Endothelial cell of umbilical vein (primary cell): ENCODE measurements at regions not wholly inside any gene's neighbourhood (a gene's known extent, or its start where the extent isn't known, plus 50 kb on each side); places are given as distances from the start of the nearest gene placed in this dataset.

Source experiments
- BruUV-seq: library from RNA; stranded (reverse); fragments of 400-500 nt; replicated peaks from 2 replicates; lab custom pipeline; 2021; lab: Mats Ljungman, UMichigan
- CTCF ChIA-PET: fragments of 300-600, 350-600 bp; sonication (Branson Sonifier 250); formaldehyde crosslinking; loops from one replicate; lab custom pipeline; 2021; ENCODE audit warnings: antibody characterized with exemption, inconsistent platforms; lab: Charles Lee
- POLR2A ChIA-PET: fragments of 300-600, 350-600 bp; sonication (Branson Sonifier 250); formaldehyde crosslinking; loops from one replicate; lab custom pipeline; 2021; ENCODE audit warnings: antibody characterized with exemption, inconsistent platforms; lab: Charles Lee
- DNase-seq: peaks from one replicate; pipeline ENCODE4 v3.0.0-alpha.2; 2011; ENCODE audit warnings: low read depth, low spot score
- FAIRE-seq: peaks from 2 replicates; lab custom pipeline; 2011; peaks lifted over from hg19 to GRCh38; lab: Jason Lieb, UNC
- H2AFZ ChIP-seq: 2 replicates; pipeline ENCODE4 v1.6.0; 2012; ENCODE audit warnings: low read depth, low read length, control low read depth, inconsistent platforms
- H3K27ac ChIP-seq: 2 replicates; pipeline ENCODE4 v1.5.1; 2011; ENCODE audit warnings: low read depth, mild to moderate bottlenecking, control low read depth, low read length, moderate library complexity; ENCODE audit not compliant: insufficient read depth
- H3K27me3 ChIP-seq, 2 experiments: 2 replicates each; pipeline versions ENCODE4 v1.6.0 to v1.6.1; 2011; ENCODE audit warnings: low read length in 2 of 2, mixed read lengths in 1 of 2; ENCODE audit not compliant: control insufficient read depth in 2 of 2, insufficient read depth in 2 of 2
- H3K36me3 ChIP-seq, 2 experiments: 2 replicates in 1 of 2; 3 replicates in 1 of 2; pipeline ENCODE4 v1.5.1; 2011; ENCODE audit warnings: low read length in 2 of 2, mild to moderate bottlenecking in 1 of 2, moderate library complexity in 1 of 2; ENCODE audit not compliant: control insufficient read depth in 2 of 2, insufficient read depth in 2 of 2; ENCODE audit errors: extremely low read depth in 1 of 2
- H3K4me1 ChIP-seq: 3 replicates; pipeline ENCODE4 v1.5.1; 2011; ENCODE audit warnings: mild to moderate bottlenecking, low read length; ENCODE audit not compliant: control insufficient read depth, insufficient read depth; ENCODE audit errors: extremely low read depth
- H3K4me2 ChIP-seq: 2 replicates; pipeline ENCODE4 v1.6.1; 2011; ENCODE audit warnings: low read length, control low read depth, mixed read lengths; ENCODE audit not compliant: insufficient read depth
- H3K4me3 ChIP-seq, 3 experiments: fragments of 200-600 bp in 1 of 3; sonication (generic), shearing (Covaris generic) in 1 of 3; replicated peaks in 1 of 3; 2 replicates each; pipeline ENCODE4 v1.5.1; 2011 to 2016; ENCODE audit warnings: control low read depth in 3 of 3, low read length in 3 of 3, mild to moderate bottlenecking in 2 of 3, inconsistent platforms in 1 of 3, low read depth in 1 of 3, moderate library complexity in 1 of 3; ENCODE audit not compliant: insufficient read depth in 1 of 3
- H3K79me2 ChIP-seq: 2 replicates; pipeline ENCODE4 v1.6.0; 2012; ENCODE audit warnings: low read length, inconsistent platforms; ENCODE audit not compliant: control insufficient read depth, insufficient read depth
- H3K9ac ChIP-seq: replicated peaks from 2 replicates; pipeline ENCODE3; 2011; ENCODE audit warnings: low read length, control low read depth; ENCODE audit not compliant: insufficient read depth; ENCODE audit errors: extremely low read depth
- H3K9me1 ChIP-seq: replicated peaks from 3 replicates; pipeline ENCODE4 v1.6.0; 2011; ENCODE audit warnings: mild to moderate bottlenecking, low read length; ENCODE audit not compliant: control insufficient read depth, insufficient read depth; ENCODE audit errors: extremely low read depth
- H3K9me3 ChIP-seq: replicated peaks from 2 replicates; pipeline ENCODE4 v1.5.1; 2012; ENCODE audit warnings: low read length, inconsistent platforms; ENCODE audit not compliant: control insufficient read depth, insufficient read depth
- H4K20me1 ChIP-seq: replicated peaks from 2 replicates; pipeline ENCODE3; 2011; ENCODE audit warnings: mild to moderate bottlenecking, low read length; ENCODE audit not compliant: control insufficient read depth, insufficient read depth; ENCODE audit errors: extremely low read depth
- CTCF ChIP-seq, 2 donors: IDR thresholded peaks; 1 replicate in 1 of 2; 2 replicates in 1 of 2; pipeline ENCODE4 v1.5.1; 2011; ENCODE audit warnings: low read length in 2 of 2, mild to moderate bottlenecking in 2 of 2, moderate library complexity in 2 of 2, control low read depth in 1 of 2, inconsistent platforms in 1 of 2, low read depth in 1 of 2; ENCODE audit not compliant: insufficient read depth in 1 of 2; ENCODE audit errors: extremely low read depth in 1 of 2
- EZH2 ChIP-seq: IDR thresholded peaks from 2 replicates; pipeline ENCODE4 v1.6.1; 2012; ENCODE audit warnings: borderline replicate concordance, low read depth, mild to moderate bottlenecking, moderate library complexity, low read length, inconsistent platforms; ENCODE audit not compliant: severe bottlenecking
- FOS ChIP-seq: IDR thresholded peaks from 2 replicates; pipeline ENCODE4 v1.6.1; 2011; ENCODE audit warnings: mild to moderate bottlenecking, low read length, moderate library complexity, borderline replicate concordance; ENCODE audit not compliant: insufficient read depth
- GATA2 ChIP-seq: IDR thresholded peaks from 2 replicates; pipeline ENCODE4 v1.7.0; 2011; ENCODE audit warnings: low read depth, mild to moderate bottlenecking, moderate library complexity, mixed read lengths, low read length; ENCODE audit not compliant: insufficient read length, insufficient read depth
- JUN ChIP-seq: IDR thresholded peaks from 2 replicates; pipeline ENCODE4 v1.6.1; 2011; ENCODE audit warnings: borderline replicate concordance, low read depth; ENCODE audit not compliant: insufficient read length, insufficient read depth
- MAX ChIP-seq: IDR thresholded peaks from 2 replicates; pipeline ENCODE4 v1.6.1; 2011; ENCODE audit not compliant: insufficient read depth, insufficient read length
- MYC ChIP-seq: IDR thresholded peaks from one replicate; pipeline ENCODE4 v1.6.1; 2011; ENCODE audit warnings: mild to moderate bottlenecking, low read depth, low read length
- POLR2A ChIP-seq: IDR thresholded peaks from 2 replicates; pipeline ENCODE4 v1.6.1; 2012; ENCODE audit warnings: low read depth, mild to moderate bottlenecking, control low read depth, low read length
- POLR2AphosphoS5 ChIP-seq: IDR thresholded peaks from 2 replicates; pipeline ENCODE4 v1.6.1; 2012; ENCODE audit warnings: low read depth, mild to moderate bottlenecking, control low read depth, low read length, moderate library complexity; ENCODE audit not compliant: insufficient read depth
- dilution Hi-C: fragments of 300-500 bp; cut with MboI; formaldehyde crosslinking; loops from one replicate; pipeline ENCODE4 v1.15.0; 2019; ENCODE audit warnings: low sequenced_read_pairs; ENCODE audit not compliant: extremely low pct_ligation_motif_present
- intact Hi-C: fragments of 100-400 bp; cut with micrococcal nuclease; formaldehyde crosslinking; loops from one replicate; pipeline ENCODE4 v1.10.0; 2022

- H3K9ac ChIP-seq, result no peak overlapping the region
- dilution Hi-C loops, result no loop called here
- intact Hi-C loops, result no loop called here
- H3K27ac ChIP-seq, result no peak overlapping the region
- no peak for DNase-seq
- FAIRE-seq, result no peak
- H3K9me1 ChIP-seq, result no peaks in the 10 kb centered on the region
- H3K36me3 ChIP-seq, result no peaks in the 10 kb centered on the region
- H3K79me2 ChIP-seq, result no peaks in the 10 kb centered on the region
- ChIA-PET CTCF (interaction anchor here (0.8 to 1.5 kb wide), 3 partner anchors 11 to 231 kb away, joined by 3 to 4 read pairs (median 3); no protein-coding TSS in a partner anchor), POLR2A (no interaction called here)
- no TSS peak for BruUV-seq
- no peak overlapping the region for H2AFZ ChIP-seq
- no peak overlapping the region for H3K4me3 ChIP-seq
- H3K27me3 ChIP-seq, result no peaks in the 10 kb centered on the region
- H3K4me2 ChIP-seq, result no peak overlapping the region
- no peaks in the 10 kb centered on the region for H3K4me1 ChIP-seq
- no peak for TF ChIP-seq MAX
- TF ChIP-seq POLR2A, result no peak
- no peak for TF ChIP-seq POLR2AphosphoS5
- TF ChIP-seq GATA2, result no peak
- no peak for TF ChIP-seq FOS
- no peak for TF ChIP-seq CTCF (IDR thresholded peaks at IDR 0.05; ENCODE audit: extremely low read depth in 1 of 2, insufficient read depth in 1 of 2, low read depth in 1 of 2, low read length in 2 of 2)
- TF ChIP-seq MYC, result no peak
- TF ChIP-seq JUN, result no peak
- TF ChIP-seq EZH2, result no peak
- no peaks in the 10 kb centered on the region for H4K20me1 ChIP-seq
- no peaks in the 10 kb centered on the region for H3K9me3 ChIP-seq
Observed at GRCh38 chr6:2403546-2403945, 158.1 kb upstream of the GMDS start.
